Stimulated activated CD8-positive, alpha-beta memory T cell treated with anti-CD3 and anti-CD28 coated beads, Interleukin-4, amount 100 ng/mL, for 4 hours (primary cell): ENCODE measurements at regions not wholly inside any gene's neighbourhood (a gene's known extent, or its start where the extent isn't known, plus 50 kb on each side); places are given as distances from the start of the nearest gene placed in this dataset.

Experiments
- DNase-seq, 2 donors: peaks; one replicate each; pipeline ENCODE4 v3.0.0-alpha.2; 2020; ENCODE audit warnings: low read depth in 2 of 2, low spot score in 1 of 2

DNA sequence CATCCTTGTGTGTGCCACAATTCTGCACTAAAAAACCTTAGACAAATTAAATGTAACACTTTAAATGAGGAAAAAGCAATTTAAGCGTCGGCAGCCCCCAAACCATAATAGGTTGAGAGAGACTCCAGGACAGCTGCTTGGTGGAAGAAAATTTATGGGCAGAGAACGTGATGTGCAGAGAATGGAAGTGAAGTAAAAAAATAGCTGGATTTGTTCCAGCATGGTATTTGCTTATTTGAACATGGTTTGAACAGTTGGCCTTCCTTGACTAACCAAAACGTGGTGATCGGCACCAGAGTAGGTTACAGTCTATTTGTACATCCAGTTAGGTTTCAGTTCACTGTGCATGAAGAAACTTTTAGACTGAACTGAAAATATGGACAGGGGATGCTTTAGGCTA, 343.0 kb upstream of the CPEB2 start:
- no peak for DNase-seq

DNA sequence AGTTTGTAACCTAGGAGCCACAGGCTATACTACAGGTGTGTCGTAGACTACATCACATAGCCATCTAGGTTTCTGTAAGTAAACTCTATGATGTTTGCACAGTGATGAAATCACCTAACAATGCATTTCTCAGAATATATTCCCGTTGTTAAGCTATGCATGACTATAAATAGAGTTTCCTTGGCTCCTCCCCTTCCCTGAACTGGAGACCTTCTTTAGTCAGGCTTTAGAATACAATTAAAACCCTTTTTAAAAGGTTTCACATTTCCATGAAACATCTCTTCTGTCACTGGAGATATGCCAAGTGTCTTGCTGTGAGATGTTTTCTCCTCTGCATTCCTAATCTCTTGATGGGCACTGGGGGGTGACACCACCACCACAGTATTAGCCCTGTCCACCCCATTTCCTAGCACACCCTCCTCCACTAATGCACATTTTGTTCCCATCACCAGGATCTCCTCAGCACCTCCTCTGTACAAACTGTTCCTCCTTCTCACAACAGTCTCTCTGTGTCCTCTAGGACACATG, 334.6 kb upstream of the CPEB2 start:
- no peak for DNase-seq

DNA sequence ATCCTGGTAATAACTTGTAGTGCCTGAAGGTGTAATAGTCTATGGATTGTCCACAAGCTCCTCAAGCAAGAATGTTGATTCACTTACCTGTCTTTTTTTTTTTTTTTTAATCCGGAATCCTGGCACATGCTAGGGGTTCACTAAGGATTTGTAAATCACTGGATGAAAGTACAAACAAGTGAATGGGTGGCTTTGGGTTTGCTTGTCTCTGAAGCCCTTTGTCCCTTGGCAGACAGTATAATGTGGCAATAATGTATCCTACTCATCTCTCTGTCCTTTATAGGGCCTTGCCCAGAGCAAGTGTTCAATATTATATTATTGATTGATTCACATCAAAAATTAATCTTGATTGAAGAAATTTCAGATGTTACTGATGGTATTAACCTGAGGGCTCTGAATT, 334.0 kb upstream of the CPEB2 start:
- DNase-seq: no peak

DNA sequence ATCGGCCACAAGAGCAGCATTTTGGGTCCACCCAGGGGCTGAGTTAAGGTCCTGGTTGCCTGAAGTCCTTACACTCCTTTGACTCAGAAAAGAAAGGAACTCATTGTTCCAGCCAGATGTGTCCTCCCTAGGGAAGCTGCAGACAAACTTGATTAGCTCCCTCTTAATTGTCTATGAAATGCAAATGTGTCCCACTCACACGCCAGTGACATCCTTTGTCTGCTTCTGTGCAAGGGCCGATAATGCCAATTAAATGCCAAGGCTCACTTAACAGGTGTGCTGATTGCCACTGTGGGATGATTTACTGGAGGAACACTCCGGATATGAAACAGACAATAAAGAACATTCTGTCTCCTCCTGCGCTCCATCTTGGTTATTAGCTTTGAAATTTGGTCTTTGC, 332.9 kb upstream of the CPEB2 start:
- DNase-seq: no peak

DNA sequence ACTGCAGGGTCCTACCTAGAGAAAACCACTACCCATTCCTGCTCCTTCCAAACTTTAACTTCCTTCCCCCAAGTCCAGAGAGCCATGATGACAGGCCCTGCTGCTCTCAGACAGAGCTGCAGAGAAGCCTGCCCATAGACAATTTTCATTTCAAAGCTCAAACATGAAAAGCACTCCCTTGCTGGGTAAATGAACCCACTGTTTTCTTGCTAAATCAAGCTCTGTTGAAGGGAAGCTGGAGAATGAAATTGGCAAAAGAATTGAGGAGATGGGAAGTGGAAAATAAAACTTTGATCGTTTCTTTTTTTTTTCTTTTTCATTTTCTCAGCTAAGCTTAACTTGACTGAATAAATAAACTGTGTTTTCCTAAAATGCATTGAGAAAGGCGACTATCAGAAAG, 331.1 kb upstream of the CPEB2 start:
- DNase-seq: no peak

DNA sequence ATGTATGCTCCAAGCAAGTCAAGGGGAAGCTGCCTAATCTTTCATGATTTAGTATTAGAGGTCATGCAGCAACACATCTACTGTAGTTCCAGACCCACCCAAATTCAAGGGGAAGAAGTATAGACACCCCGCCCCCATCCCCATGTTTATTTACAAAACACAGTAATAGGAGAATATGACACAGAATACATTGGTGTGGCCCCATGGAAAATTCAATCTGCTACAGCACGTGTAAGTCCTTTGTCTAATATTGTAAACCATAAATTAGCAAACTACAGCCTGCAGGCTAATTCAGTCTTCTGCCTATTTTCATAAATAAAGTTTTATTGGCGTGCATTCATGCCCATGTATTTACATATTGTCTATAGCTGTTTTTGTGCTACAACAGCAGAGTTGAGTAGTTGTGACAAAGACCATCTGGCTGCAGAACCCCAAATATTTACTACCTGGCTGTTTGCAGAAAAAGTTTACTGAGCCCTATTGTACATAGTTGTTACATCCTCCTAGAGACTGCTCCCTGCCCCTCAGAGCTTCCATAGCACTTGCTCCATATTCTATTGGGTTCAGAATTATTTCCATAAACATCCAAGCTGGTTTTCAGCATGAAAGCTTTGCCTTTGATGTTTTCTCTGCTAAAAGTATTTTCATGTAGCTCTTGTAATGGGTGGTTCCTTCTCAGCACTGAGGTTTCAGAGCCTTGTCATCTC, 326.8 kb upstream of the CPEB2 start:
- no peak for DNase-seq

DNA sequence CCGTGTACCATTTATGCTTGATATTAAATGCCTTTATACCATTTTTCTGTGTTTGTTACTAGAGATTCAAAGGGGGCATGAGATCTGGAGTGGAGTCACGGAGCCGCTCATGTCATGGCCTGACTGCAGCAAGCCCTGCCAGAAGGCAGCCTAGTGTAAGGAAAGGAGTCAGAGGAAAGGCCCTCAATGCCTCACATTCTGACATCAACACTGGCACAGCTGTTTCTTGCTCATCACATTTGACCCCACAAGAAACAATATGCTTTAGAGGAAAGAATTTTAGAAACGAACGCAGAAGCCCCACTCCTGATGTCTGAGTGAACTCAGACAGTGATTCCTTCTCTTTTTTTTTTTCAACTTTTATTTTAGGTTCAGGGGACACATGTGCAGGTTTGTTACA, 322.4 kb upstream of the CPEB2 start:
- DNase-seq: no peak

DNA sequence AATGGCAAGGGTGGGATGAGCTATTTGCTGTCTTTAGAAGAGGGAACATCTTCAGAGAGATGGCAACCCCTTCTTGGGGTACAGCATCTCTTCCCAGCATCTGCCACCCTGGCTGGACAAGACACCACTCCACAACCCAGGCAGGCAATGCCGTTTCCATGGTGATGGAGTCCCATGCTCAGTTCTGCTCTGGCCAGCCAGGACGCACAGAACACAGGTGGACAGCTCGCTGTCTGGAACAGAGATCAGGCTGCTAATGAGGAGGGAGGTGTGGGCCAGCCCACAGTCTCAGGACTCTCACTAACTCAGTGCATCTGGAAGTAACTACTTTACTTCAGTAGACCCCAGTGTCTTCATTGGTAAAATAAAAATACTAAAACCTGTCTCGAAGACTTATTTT, 321.0 kb upstream of the CPEB2 start:
- no peak for DNase-seq

DNA sequence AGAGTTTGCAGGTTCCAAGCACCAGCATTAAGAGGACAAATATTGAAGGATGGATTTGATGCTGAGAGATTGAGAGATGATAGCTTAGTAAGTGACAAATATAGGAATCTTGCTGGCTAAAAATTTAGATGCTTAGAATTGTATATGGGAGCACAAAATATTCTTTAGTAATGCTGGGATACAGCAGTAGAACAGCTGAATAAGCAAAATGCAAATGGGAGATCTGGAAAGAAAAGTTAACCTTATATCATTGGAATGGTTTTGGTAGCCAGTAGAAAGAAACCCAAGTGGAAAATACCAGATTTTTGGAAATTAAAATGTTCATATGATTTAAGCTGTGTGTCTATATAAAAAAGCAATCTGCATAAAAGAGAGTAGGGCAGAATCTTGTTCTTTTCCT, 308.6 kb upstream of the CPEB2 start:
- DNase-seq: no peak

DNA sequence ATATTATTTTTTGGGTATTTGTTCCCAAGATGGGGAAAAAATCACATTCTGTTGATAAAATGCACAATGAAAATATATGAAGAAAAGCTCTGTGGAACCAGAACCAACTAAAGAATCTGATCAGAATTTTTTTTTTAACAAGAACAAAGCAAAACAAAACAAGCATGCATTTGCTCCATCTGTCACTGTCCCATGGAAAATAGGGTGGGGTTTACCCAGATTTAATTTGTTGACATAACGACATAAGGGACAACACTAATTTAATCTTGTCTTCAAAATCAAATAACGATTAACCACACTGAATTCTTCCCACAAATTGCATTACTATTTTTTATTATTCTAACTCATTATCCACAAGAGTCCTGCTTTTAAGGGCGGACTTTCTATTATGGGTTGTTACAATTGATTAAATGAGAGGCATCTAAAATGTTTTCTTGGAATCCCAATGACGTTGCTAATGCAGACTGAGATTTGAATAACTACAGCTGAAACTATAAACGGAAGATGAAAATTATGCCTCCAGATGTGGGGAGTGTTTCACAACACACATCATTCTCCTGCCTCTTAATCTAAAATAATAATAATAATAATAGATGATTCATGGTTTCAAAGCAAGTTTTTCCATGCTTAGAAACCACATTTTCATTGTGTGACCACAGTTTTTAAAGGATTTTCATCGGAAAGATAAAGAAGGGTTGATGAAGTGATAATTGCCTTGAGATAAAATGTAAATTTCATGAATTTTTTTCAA, 307.0 kb upstream of the CPEB2 start:
- no peak for DNase-seq

DNA sequence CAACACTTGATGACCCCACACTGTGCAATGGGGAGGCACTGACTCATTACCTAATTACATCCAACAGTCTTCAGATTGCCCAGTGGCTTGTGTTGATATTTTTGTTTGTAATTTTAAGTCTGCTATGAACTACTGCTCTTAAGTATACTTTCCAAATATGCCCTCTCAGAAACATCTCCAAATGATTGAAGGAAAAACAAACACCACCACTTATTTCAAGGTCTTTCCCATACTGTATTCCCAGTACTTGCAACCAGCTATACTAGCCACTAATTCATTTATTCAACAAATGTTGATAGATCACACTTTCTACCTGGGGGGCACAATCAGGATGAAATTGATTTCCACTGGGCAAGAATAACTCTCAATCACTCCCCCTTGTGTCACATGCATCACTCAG, 302.2 kb upstream of the CPEB2 start:
- DNase-seq: no peak

DNA sequence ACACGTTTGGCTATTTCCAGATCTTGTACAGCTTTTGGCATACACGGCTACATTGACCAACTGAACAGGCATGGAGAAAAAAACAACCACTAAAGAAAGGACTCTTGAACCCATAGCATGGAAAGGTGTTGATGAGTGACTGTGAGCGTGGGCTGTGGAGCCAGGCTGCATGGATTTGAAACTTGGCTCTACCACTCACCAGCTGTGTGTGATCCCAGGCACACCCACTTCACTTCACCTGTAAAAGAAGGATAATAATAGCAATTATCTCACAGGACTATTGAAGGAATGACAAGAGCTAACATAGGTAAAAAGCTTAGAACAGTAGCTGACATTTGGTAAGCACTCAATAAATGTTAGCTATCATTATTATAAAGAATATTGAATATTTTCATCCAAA, 301.7 kb upstream of the CPEB2 start:
- no peak for DNase-seq

DNA sequence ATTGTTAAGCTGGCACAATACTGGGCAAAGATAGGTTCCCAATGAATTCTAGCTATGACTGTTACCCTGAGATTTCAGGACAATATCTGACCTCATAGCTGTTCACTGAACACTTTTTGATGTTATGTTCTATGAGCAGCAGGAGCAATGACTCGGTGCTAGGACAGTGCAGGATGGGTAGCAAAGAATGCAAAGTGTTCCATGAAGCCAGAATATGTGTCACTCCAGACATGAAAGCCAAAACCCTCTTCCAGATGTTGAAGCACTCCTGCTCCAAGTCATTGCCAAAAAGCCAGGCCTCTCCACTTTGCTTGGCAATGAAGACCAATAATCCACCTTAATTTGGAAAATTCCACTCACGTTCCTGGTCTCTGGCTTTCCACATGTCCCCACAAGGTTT, 300.9 kb upstream of the CPEB2 start:
- DNase-seq: no peak

DNA sequence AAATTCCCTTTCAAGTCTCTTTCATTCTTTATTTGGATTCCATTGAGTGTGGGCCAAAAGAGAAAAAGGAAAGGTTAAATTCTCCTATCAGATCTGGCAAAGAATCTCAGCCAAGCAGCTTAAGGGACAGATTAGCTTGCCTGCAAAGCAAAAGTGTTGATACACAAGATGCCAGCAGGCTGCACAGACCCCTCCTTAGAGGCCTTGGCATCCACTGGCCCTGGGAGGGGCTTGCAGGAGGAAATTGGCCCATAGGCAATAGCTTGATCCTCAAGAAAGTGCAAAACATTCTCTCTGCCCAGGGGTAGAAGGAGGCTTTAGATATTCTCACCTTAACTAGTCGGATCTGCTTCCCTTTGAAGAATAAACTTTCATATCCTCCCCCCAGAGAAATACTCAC, 300.4 kb upstream of the CPEB2 start:
- DNase-seq: no peak

DNA sequence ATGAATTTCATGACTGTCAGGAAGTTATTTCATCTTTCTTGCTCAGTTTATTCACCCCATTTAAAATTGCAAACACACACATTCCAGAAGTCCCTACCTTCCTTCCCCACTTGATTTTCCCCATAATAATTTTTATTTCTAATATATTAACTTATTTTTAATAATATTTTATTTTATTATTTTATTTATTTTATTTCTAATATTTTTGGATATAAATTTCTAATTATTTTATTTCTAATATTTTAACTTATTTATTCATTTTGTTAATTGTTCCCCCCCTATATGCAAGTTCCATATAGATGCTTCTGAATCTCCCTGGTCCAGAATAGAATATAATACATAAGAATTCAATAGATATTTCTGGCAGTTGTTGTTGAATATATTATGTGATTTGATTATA, 293.7 kb upstream of the CPEB2 start:
- no peak for DNase-seq

DNA sequence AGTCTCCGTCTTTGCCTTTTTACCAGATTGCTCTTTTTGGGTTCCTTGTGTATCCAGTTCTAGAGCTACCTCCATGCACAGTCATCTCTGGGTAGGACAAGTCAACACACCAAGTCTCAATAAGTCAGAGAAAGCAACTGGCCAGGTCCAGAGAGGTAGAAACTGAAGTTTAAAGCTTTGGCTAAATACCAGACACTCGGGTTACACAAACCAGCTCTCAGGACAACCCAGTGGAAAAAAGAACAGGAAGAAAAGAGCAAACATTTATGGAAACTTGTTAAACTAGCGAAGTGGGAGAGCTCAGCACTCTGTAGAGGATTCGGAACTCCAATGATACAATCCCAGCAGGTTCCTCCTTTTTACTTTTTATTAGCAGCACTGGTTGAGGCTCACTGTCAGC, 291.0 kb upstream of the CPEB2 start:
- no peak for DNase-seq

DNA sequence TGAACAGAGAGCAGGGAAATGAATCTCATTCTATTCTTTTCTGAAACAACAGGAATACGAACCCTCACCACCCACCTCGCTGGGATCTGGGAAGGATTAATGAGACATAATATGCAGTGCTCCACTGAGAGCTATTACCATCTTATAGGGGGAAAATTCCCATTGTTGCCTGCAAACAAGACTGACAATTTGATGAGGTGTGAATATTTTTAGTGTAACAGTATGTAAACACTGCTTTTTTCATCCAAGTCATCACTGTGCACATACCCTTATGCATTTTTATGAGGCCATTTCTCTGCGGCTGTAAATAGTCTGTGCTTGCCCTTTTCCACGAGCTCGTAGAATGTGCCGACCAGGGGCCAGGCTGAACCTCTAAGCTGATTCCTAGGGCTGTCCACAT, 285.6 kb upstream of the CPEB2 start:
- DNase-seq: no peak

DNA sequence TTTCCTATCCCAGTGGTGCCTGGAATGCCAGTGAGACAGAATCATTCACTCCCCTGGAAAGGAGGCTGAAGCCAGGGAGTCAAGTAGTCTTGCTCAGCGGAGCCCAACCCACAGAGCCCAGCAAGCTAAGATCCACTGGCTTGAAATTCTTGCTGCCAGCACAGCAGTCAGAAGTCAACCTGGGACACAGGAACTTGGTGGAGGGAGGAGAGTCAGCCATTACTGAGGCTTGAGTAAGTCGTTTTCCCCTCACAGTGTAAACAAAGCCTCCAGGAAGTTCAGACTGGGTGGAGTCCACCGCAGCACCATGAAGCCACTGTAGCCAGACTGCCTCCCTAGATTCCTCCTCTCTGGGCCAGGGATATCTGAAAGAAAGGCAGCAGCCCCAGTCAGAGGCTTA, 283.2 kb upstream of the CPEB2 start:
- DNase-seq: no peak

DNA sequence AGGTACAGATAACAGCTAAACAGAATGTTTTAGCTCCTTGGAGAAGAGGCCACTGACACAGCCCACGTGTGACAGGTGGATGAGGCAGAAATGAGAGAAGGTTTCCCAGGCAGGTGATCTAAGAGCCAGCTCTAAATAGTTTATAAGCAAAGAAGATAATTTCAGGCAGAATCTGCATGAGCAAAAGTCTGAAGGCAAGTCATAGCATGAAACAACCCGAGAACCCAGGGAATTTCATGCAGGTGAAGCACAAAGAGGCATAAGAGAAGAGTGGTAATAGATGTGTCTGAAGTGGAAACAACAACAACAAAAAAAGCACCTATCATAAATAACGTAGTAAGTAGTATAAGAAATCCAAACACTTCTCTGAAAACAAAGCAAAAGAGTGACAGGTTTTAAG, 275.8 kb upstream of the CPEB2 start:
- no peak for DNase-seq

DNA sequence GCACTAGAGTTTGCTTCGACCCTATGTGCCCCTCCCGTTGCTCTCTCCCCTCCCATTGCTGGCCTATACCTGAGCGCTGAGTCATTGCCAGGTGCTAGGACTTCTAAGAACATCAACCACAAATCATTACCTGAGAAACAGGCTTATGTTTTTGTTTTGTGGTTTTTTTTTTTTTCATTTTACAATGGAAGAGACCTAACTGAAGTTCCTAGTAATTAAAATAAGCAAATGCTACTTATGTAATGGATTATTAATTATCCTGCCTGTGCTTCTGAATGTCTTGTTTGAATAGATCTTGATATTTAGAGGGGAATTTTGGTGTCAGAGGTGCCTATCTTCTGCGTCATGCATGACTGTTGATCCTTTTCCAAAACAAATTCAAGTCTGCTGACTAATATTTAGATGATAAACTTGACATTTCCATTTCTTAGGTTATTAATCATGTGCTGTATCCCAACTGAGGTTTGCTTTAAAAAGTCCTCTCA, 275.4 kb upstream of the CPEB2 start:
- no peak for DNase-seq

DNA sequence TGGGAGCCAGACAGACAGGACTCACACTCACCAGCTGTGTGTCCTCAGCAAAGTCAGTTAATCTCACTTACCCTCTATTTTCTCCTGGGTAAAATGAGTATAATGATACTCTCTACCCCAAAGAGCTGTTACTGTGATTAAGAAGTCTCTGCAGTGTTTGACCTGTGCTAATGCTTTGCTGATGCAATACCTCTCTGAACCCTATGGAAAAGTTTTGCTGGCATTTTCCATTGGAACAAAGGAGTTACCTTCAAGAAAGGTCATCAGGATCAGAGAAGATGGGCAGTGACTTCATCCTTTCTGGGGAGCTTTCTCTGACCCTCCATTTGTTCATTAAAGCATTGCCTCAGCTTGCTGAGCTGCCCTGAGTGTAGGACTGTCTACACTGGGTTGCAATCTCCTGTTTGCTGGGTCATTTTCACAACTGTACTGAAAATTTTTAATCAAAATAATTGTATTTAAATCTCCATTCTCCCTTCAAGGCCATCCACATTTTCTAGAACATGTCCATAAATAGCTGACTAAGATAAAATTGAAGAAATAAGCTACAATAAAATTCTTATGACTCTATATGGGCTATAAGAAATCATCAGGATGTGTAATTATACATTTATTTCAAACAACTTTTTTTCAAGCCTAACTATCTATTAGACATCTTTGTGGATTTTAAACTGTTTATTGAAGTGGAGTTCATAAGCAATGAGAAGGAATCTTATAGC, 272.8 kb upstream of the CPEB2 start:
- no peak for DNase-seq

DNA sequence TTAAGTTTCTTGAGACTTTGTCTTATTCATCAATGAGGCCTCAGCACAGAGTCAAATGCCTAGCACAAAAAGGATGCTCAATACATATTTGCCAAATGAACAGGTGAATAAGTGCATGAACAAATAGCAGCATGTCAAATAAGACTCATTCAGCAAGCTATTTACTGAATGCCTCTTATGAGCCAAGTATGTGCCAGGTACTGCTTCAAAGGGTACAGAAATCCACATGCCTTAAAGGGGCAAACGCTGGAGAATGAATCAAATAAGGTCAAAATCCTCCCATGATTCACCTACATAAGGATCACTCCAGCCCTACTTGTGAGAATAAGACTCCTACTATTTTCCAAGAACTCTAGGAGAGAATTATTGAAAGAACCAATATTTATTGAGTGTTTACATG, 260.2 kb upstream of the CPEB2 start:
- DNase-seq: no peak
